Neuronal stem cell (in vitro differentiated cells): ENCODE measurements at regions not wholly inside any gene's neighbourhood (a gene's known extent, or its start where the extent isn't known, plus 50 kb on each side); places are given as distances from the start of the nearest gene placed in this dataset.

Source experiments
- DNase-seq: peaks from one replicate; pipeline ENCODE4 v3.0.0-alpha.2; 2013; ENCODE audit warnings: low spot score
- H2AFZ ChIP-seq: one replicate; pipeline ENCODE4 v1.6.1; 2013; ENCODE audit warnings: mild to moderate bottlenecking, low read length, inconsistent platforms
- H2AK5ac ChIP-seq: 2 replicates; pipeline ENCODE4 v1.6.1; 2013; ENCODE audit warnings: low read depth, mild to moderate bottlenecking, inconsistent platforms, low read length, moderate library complexity, mixed read lengths
- H2BK120ac ChIP-seq: 2 replicates; pipeline ENCODE4 v1.6.1; 2013; ENCODE audit warnings: low read depth, mild to moderate bottlenecking, inconsistent platforms, low read length, moderate library complexity, mixed read lengths
- H2BK12ac ChIP-seq: one replicate; pipeline ENCODE4 v1.6.1; 2013; ENCODE audit warnings: low read length, inconsistent platforms
- H2BK15ac ChIP-seq: 2 replicates; pipeline ENCODE4 v1.6.1; 2013; ENCODE audit warnings: mild to moderate bottlenecking, low read length, inconsistent platforms, mixed read lengths
- H2BK5ac ChIP-seq: one replicate; pipeline ENCODE4 v1.6.1; 2013; ENCODE audit warnings: inconsistent platforms, mild to moderate bottlenecking, low read length, moderate library complexity
- H3K14ac ChIP-seq: one replicate; pipeline ENCODE4 v1.6.1; 2013; ENCODE audit warnings: low read length, inconsistent platforms
- H3K18ac ChIP-seq: 2 replicates; pipeline ENCODE4 v1.6.1; 2013; ENCODE audit warnings: low read length, inconsistent platforms
- H3K23ac ChIP-seq: 2 replicates; pipeline ENCODE4 v1.6.1; 2013; ENCODE audit warnings: low read depth, mild to moderate bottlenecking, mixed read lengths, low read length, inconsistent platforms; ENCODE audit not compliant: poor library complexity
- H3K27ac ChIP-seq: replicated peaks from 3 replicates; pipeline ENCODE4 v1.5.1; 2013; ENCODE audit warnings: low read length, inconsistent platforms
- H3K27me3 ChIP-seq, 3 experiments: 2 replicates each; pipeline ENCODE4 v1.6.1; 2013; ENCODE audit warnings: low read length in 3 of 3, mild to moderate bottlenecking in 2 of 3, inconsistent platforms in 1 of 3, low read depth in 1 of 3, mixed read lengths in 1 of 3, moderate library complexity in 1 of 3; ENCODE audit not compliant: control insufficient read depth in 3 of 3, insufficient read depth in 3 of 3
- H3K36me3 ChIP-seq, 2 donors: replicated peaks in 1 of 2; 2 replicates each; pipeline ENCODE4 v1.6.1; 2013; ENCODE audit warnings: low read length in 2 of 2; ENCODE audit not compliant: control insufficient read depth in 2 of 2, insufficient read depth in 2 of 2
- H3K4ac ChIP-seq: 2 replicates; pipeline ENCODE4 v1.6.1; 2013; ENCODE audit warnings: inconsistent platforms, mild to moderate bottlenecking, low read length, moderate library complexity
- H3K4me1 ChIP-seq, 2 donors: 1 replicate in 1 of 2; 2 replicates in 1 of 2; pipeline ENCODE4 v1.6.1; 2013; ENCODE audit warnings: low read length in 2 of 2, low read depth in 1 of 2; ENCODE audit not compliant: control insufficient read depth in 2 of 2, insufficient read depth in 1 of 2
- H3K4me2 ChIP-seq: one replicate; pipeline ENCODE4 v1.6.1; 2013; ENCODE audit warnings: mild to moderate bottlenecking, low read length, inconsistent platforms; ENCODE audit not compliant: insufficient read depth, poor library complexity, severe bottlenecking
- H3K4me3 ChIP-seq, 2 donors: 2 replicates each; pipeline ENCODE4 v1.5.1; 2013; ENCODE audit warnings: low read length in 2 of 2, mild to moderate bottlenecking in 2 of 2, inconsistent platforms in 1 of 2, moderate library complexity in 1 of 2
- H3K79me1 ChIP-seq: one replicate; pipeline ENCODE4 v1.6.1; 2013; ENCODE audit warnings: low read depth, mild to moderate bottlenecking, inconsistent platforms, low read length, moderate library complexity
- H3K9ac ChIP-seq: one replicate; pipeline ENCODE4 v1.6.1; 2013; ENCODE audit warnings: mild to moderate bottlenecking, low read depth, low read length, inconsistent platforms; ENCODE audit not compliant: poor library complexity
- H3K9me3 ChIP-seq, 2 donors: replicated peaks in 1 of 2; 2 replicates each; pipeline versions ENCODE3 to v1.6.1; 2013; ENCODE audit warnings: low read length in 2 of 2, mild to moderate bottlenecking in 2 of 2, inconsistent platforms in 1 of 2, low read depth in 1 of 2, mixed read lengths in 1 of 2, moderate library complexity in 1 of 2; ENCODE audit not compliant: control insufficient read depth in 2 of 2, insufficient read depth in 1 of 2
- H4K8ac ChIP-seq: one replicate; pipeline ENCODE4 v1.6.1; 2013; ENCODE audit warnings: low read depth, mild to moderate bottlenecking, inconsistent platforms, low read length, moderate library complexity
- H4K91ac ChIP-seq: one replicate; pipeline ENCODE4 v1.6.1; 2013; ENCODE audit warnings: low read length, low read depth, mild to moderate bottlenecking, inconsistent platforms; ENCODE audit not compliant: poor library complexity
- WGBS, 2 donors: extraction: QIAGEN DNeasy Blood & Tissue Kit; methylation state at CpG; one replicate each; pipeline ENCODE4 v1.1.7; 2013; ENCODE audit warnings: missing lambda C conversion rate in 2 of 2, mixed read lengths in 1 of 2; ENCODE audit not compliant: insufficient read length in 2 of 2, insufficient replicate concordance in 1 of 2; ENCODE audit errors: extremely low coverage in 2 of 2; 5-methylcytosine and 5-hydroxymethylcytosine counted together

GRCh38 chr1:30657131-30658013 is 66.0 kb downstream of the MATN1 start:
- Histone ChIP-seq H3K14ac (peak overlapping the region; percentile 84), H2BK5ac (no peak overlapping the region), H3K27me3 (peaks cover 0 to 22% (median 0%) of the 10 kb centered on the region in 3 experiments), H2BK15ac (peak overlapping the region; percentile 61), H4K91ac (no peak overlapping the region), H2AFZ (no peak overlapping the region), H3K4ac (no peak overlapping the region), H2AK5ac (peak overlapping the region; percentile 78), H3K36me3 (no peaks in the 10 kb centered on the region), H3K79me1 (peaks cover 4% of the 10 kb centered on the region), H3K27ac (no peak overlapping the region), H3K23ac (peak overlapping the region; percentile 10), H3K9me3 (no peaks in the 10 kb centered on the region), H2BK12ac (peak overlapping the region; percentile 93), H4K8ac (no peak overlapping the region), H3K18ac (peak overlapping the region; percentile 84), H3K4me1 (peaks cover 0 to 6% of the 10 kb centered on the region in 2 donors), H3K4me3 (no peak overlapping the region), H3K4me2 (no peak overlapping the region), H2BK120ac (peak overlapping the region; percentile 38), H3K9ac (no peak overlapping the region)
- WGBS, 2 donors = no CpG with 5 or more reads among the region's 22 CpGs
- DNase-seq = no peak

DNA sequence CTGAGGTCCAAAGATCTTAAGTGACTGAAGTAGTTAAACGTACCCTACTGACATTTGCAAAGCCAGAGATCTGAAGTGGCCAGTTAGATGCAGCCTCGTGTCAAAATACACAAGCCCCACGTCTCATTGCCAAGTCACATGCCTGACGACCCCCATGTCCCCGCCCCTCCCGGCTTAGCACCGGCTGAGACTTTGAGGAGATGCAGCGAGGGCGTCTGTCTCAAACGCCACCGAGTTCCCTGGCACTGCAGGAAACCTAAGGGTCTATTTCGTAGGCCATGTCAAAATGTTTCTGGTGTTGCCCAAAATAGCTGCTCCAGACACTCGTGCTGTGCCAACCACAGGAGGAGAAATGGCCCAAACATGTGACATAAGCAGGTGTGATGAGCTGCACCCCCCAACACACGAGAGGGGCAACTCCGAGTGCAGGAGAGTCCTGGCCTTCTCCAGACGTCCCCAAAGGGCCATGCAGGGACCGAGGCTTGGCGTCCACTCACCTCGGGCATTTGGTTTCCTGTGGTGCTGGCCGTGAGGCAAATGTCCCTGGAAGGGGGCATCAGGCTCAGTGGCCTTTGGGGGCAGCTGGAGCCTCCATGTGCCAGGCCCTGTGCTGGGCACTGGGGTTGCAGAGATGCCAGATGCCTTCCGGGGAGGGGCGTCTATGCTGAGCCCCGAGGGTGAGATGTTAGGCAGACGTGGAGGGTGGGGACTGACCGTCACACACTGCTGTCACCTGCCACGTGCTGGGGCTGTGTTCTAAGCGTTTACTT is 67.0 kb downstream of the MATN1 start:
- WGBS, 2 donors = no CpG with 5 or more reads among the region's 27 CpGs

GRCh38 chr1:30655672-30656071 is 67.7 kb downstream of the MATN1 start:
- Histone ChIP-seq H3K9ac (no peak overlapping the region), H3K23ac (no peak overlapping the region), H3K4me1 (peaks cover 0 to 13% of the 10 kb centered on the region in 2 donors), H2BK120ac (no peak overlapping the region), H3K9me3 (no peaks in the 10 kb centered on the region), H2BK5ac (peak overlapping the region; percentile 70), H2BK15ac (no peak overlapping the region), H3K18ac (no peak overlapping the region), H3K27ac (no peak overlapping the region), H3K14ac (peak overlapping the region; percentile 63), H4K91ac (no peak overlapping the region), H3K27me3 (peaks cover 0 to 21% (median 0%) of the 10 kb centered on the region in 3 experiments), H4K8ac (no peak overlapping the region), H2AFZ (no peak overlapping the region), H3K79me1 (peaks cover 4% of the 10 kb centered on the region), H2BK12ac (no peak overlapping the region), H3K4ac (peak overlapping the region; percentile 43), H3K36me3 (no peaks in the 10 kb centered on the region), H3K4me2 (peak overlapping the region; percentile 4), H2AK5ac (peak overlapping the region; percentile 98), H3K4me3 (no peak overlapping the region)
- WGBS, 2 donors = no CpG with 5 or more reads among the region's 3 CpGs
- DNase-seq = no peak

More for the DNA sequence above, 67.0 kb downstream of the MATN1 start:
- Histone ChIP-seq H2BK15ac (no peak overlapping the region), H2BK120ac (no peak overlapping the region), H3K18ac (no peak overlapping the region), H3K27ac (no peak overlapping the region), H3K23ac (peak overlapping the region; percentile 58), H3K4ac (no peak overlapping the region), H3K9me3 (no peaks in the 10 kb centered on the region), H4K8ac (no peak overlapping the region), H3K36me3 (no peaks in the 10 kb centered on the region), H3K79me1 (peaks cover 4% of the 10 kb centered on the region), H2AK5ac (peak overlapping the region; percentile 98), H2BK5ac (peak overlapping the region; percentile 70), H3K27me3 (peaks cover 0 to 22% (median 0%) of the 10 kb centered on the region in 3 experiments), H4K91ac (no peak overlapping the region), H3K9ac (no peak overlapping the region), H3K4me2 (no peak overlapping the region), H2BK12ac (no peak overlapping the region), H2AFZ (no peak overlapping the region), H3K4me3 (no peak overlapping the region), H3K14ac (no peak overlapping the region), H3K4me1 (peaks cover 0 to 13% of the 10 kb centered on the region in 2 donors)
- DNase-seq = no peak

- Histone ChIP-seq H2BK120ac (no peak overlapping the region), H2BK12ac (no peak overlapping the region), H2BK5ac (no peak overlapping the region), H3K9me3 (no peaks in the 10 kb centered on the region), H3K18ac (no peak overlapping the region), H3K4me1 (peaks cover 0 to 13% of the 10 kb centered on the region in 2 donors), H3K36me3 (no peaks in the 10 kb centered on the region), H3K4me3 (no peak overlapping the region), H3K27ac (no peak overlapping the region), H3K4ac (no peak overlapping the region), H3K14ac (no peak overlapping the region), H3K79me1 (peaks cover 4% of the 10 kb centered on the region), H4K8ac (no peak overlapping the region), H3K4me2 (no peak overlapping the region), H3K9ac (no peak overlapping the region), H2AFZ (no peak overlapping the region), H2AK5ac (peak overlapping the region; percentile 32), H2BK15ac (no peak overlapping the region), H4K91ac (no peak overlapping the region), H3K23ac (no peak overlapping the region), H3K27me3 (peaks cover 0 to 16% (median 0%) of the 10 kb centered on the region in 3 experiments)
- no CpG with 5 or more reads among the region's 5 CpGs for WGBS, 2 donors
- DNase-seq = no peak
Measured at GRCh38 chr1:30654188-30654587, 69.2 kb downstream of the MATN1 start.
